Epithelial cell of proximal tubule (primary cell): ENCODE measurements at regions not wholly inside any gene's neighbourhood (a gene's known extent, or its start where the extent isn't known, plus 50 kb on each side); places are given as distances from the start of the nearest gene placed in this dataset.

Source experiments
- DNase-seq: peaks from one replicate; pipeline ENCODE4 v3.0.0-alpha.2; 2011; ENCODE audit warnings: low read depth
- H3K4me3 ChIP-seq: 2 replicates; pipeline ENCODE4 v1.5.1; 2011; ENCODE audit warnings: low read depth, mild to moderate bottlenecking, low read length
- CTCF ChIP-seq: conservative IDR thresholded peaks from 2 replicates; pipeline ENCODE4 v1.5.1; 2012; ENCODE audit warnings: low read depth, mild to moderate bottlenecking, low read length

GRCh38 chr16:86283944-86284343 is 226.4 kb upstream of the FOXF1 start:
- TF ChIP-seq CTCF = no peak
- DNase-seq = no peak
- H3K4me3 ChIP-seq = no peak overlapping the region

DNA sequence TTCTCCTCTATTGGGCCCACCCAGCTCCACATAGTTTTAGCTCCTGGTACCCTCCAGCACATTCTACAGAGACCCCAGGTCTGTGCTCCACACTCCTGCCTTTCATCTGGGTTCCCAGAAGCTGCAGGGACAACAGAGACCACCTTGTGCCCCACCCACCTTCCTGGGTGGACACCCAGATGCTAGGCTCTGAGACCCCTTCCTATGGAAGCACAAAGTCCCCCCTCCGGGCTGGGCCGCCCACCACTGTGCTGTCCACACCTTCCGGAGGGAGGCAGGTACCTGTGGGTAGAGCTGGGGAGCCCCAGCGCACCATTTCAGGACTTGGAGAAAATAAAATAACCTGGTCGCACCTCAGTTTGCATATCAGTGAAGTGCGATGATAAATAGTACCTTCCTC is 224.9 kb upstream of the FOXF1 start:
- no peak for DNase-seq

DNA sequence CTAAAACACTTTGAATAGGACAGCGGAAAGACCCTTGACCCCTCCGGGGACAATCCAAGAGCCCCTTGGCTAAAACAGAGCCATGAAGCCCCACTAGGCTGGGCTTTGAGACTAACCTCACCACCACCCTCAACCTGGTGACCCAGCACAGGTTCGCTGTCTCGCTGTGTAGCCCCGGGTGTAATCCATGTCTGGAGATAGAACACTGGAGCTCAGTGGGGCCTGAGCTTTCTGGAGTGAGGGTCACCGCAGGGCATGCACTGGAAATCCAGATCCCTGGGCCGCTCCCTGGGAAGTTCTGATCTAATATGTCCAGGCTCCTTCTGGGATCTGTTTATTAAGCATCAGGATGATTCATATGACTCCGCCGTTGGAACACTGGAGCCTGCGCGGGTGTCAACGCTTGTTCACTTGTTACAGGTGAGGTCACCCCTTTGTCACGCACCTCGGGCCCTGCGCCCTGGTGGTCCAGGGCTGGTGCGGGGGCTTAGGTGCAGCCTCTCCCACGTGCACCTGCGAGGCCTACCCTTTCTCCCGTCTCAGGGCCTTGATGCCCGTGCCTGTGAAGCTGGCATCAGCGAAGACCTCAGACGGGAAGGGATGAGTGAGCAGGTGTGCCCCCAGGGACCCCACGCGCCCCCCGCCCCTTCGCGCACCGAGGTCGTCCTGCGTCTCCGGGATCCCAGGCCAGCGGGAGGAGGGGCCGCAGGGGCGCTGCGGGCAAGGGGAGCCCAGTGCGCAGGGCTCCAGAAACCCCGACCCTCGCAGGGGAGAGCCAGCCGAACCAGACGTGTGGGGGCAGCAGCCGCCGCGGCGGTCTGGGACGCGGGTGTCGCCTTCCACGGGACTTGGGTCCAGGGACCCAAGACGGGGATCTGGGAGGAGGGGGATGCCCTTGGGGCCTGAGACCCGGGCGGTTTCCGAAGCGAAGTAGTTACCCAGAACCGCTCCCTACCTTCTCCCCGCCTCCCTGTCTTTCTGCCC is 224.1 kb upstream of the FOXF1 start:
- H3K4me3 ChIP-seq = no peak overlapping the region
- no peak for TF ChIP-seq CTCF
- no peak for DNase-seq

More for the DNA sequence above, 224.9 kb upstream of the FOXF1 start:
- H3K4me3 ChIP-seq = no peak overlapping the region
- no peak for TF ChIP-seq CTCF

- TF ChIP-seq CTCF = no peak
- DNase-seq = no peak
- H3K4me3 ChIP-seq = no peak overlapping the region
These were observed 223.2 kb upstream of the FOXF1 start for GRCh38 chr16:86286991-86287663.

GRCh38 chr16:86287664-86288201 is 222.6 kb upstream of the FOXF1 start:
- no peak overlapping the region for H3K4me3 ChIP-seq
- no peak for DNase-seq
- no peak for TF ChIP-seq CTCF

- no peak for DNase-seq
- H3K4me3 ChIP-seq = no peak overlapping the region
- TF ChIP-seq CTCF = no peak
These were observed 221.5 kb upstream of the FOXF1 start for GRCh38 chr16:86288716-86289294.
